ENCODE measurements at regions not wholly inside any gene's neighbourhood (a gene's known extent, or its start where the extent isn't known, plus 50 kb on each side); places are given as distances from the start of the nearest gene placed in this dataset.

GRCh38 chr4:79645942-79646341, 237.9 kb upstream of the GK2 start:
- intact Hi-C loops (cut with DNase I), result no loop called here
- no peak for TF ChIP-seq POLR2A (IDR thresholded peaks at IDR 0.05)
- TF ChIP-seq CTCF (IDR thresholded peaks at IDR 0.05), result no peak
- no peak for DNase-seq
- Histone ChIP-seq H3K27me3 (no peaks in the 10 kb centered on the region), H3K4me3 (replicated peaks in 1 of 3) (no peak overlapping the region), H3K4me1 (no peaks in the 10 kb centered on the region), H3K9me3 (no peaks in the 10 kb centered on the region), H3K36me3 (no peaks in the 10 kb centered on the region), H3K27ac (no peak overlapping the region)
- 61 to 62% methylated on average over 2 of the region's 2 CpGs for WGBS, 2 donors

- H3K4me1 ChIP-seq, result no peaks in the 10 kb centered on the region
- WGBS, 2 donors, result 94 to 96% methylated on average over 1 of the region's 1 CpG
- intact Hi-C loops (cut with DNase I), result no loop called here
- H3K27me3 ChIP-seq, result no peaks in the 10 kb centered on the region
- H3K27ac ChIP-seq, result no peak overlapping the region
- no peaks in the 10 kb centered on the region for H3K9me3 ChIP-seq
- TF ChIP-seq POLR2A (IDR thresholded peaks at IDR 0.05) (no peak), CTCF (IDR thresholded peaks at IDR 0.05) (no peak)
- H3K36me3 ChIP-seq, result no peaks in the 10 kb centered on the region
- no peak for DNase-seq
- no peak overlapping the region for H3K4me3 ChIP-seq (replicated peaks in 1 of 3)
Observed at GRCh38 chr4:79638735-79639134, 230.7 kb upstream of the GK2 start.

GRCh38 chr4:79636991-79637390, 229.0 kb upstream of the GK2 start:
- H3K4me1 ChIP-seq, result no peaks in the 10 kb centered on the region
- H3K36me3 ChIP-seq, result no peaks in the 10 kb centered on the region
- no peak overlapping the region for H3K4me3 ChIP-seq (replicated peaks in 1 of 3)
- DNase-seq, result no peak
- WGBS, 2 donors, result 83 to 89% methylated on average over 1 of the region's 1 CpG
- intact Hi-C loops (cut with DNase I), result no loop called here
- no peaks in the 10 kb centered on the region for H3K9me3 ChIP-seq
- TF ChIP-seq POLR2A (IDR thresholded peaks at IDR 0.05) (no peak), CTCF (IDR thresholded peaks at IDR 0.05) (no peak)
- H3K27ac ChIP-seq, result no peak overlapping the region
- H3K27me3 ChIP-seq, result no peaks in the 10 kb centered on the region

GRCh38 chr4:79634111-79634510, 226.1 kb upstream of the GK2 start:
- intact Hi-C loops (cut with DNase I), result no loop called here
- WGBS, 2 donors, result 87 to 89% methylated on average over 9 of the region's 9 CpGs
- TF ChIP-seq POLR2A (IDR thresholded peaks at IDR 0.05) (no peak), CTCF (IDR thresholded peaks at IDR 0.05) (no peak)
- Histone ChIP-seq H3K27ac (no peak overlapping the region), H3K4me1 (no peaks in the 10 kb centered on the region), H3K27me3 (no peaks in the 10 kb centered on the region), H3K4me3 (replicated peaks in 1 of 3) (no peak overlapping the region), H3K9me3 (no peaks in the 10 kb centered on the region), H3K36me3 (no peaks in the 10 kb centered on the region)
- no peak for DNase-seq

GRCh38 chr4:79632114-79632513, 224.1 kb upstream of the GK2 start:
- Histone ChIP-seq H3K27me3 (no peaks in the 10 kb centered on the region), H3K4me1 (no peaks in the 10 kb centered on the region), H3K27ac (no peak overlapping the region), H3K36me3 (no peaks in the 10 kb centered on the region), H3K9me3 (no peaks in the 10 kb centered on the region), H3K4me3 (replicated peaks in 1 of 3) (no peak overlapping the region)
- DNase-seq, result no peak
- no peak for TF ChIP-seq POLR2A (IDR thresholded peaks at IDR 0.05)
- no peak for TF ChIP-seq CTCF (IDR thresholded peaks at IDR 0.05)
- 96 to 98% methylated on average over 3 of the region's 3 CpGs for WGBS, 2 donors
- intact Hi-C loops (cut with DNase I), result no loop called here

Measured in thyroid gland (tissue), 4 donors.